Gastrocnemius medialis (tissue), 4 donors: ENCODE measurements at regions not wholly inside any gene's neighbourhood (a gene's known extent, or its start where the extent isn't known, plus 50 kb on each side); places are given as distances from the start of the nearest gene placed in this dataset.

Source experiments
- ATAC-seq, 2 donors: fragments of 150-250 bp; one replicate each; pipeline ENCODE4 v1.9.1; 2016
- DNase-seq, 2 donors: peaks; one replicate each; pipeline ENCODE4 v3.0.0-alpha.2; 2019
- H3K27ac ChIP-seq, 4 donors: fragments of 200-600 bp; sonication (generic); 1 replicate in 1 of 4; 2 replicates in 3 of 4; pipeline ENCODE4 v1.5.1; 2016 to 2018; ENCODE audit warnings: mild to moderate bottlenecking in 2 of 4, moderate library complexity in 1 of 4
- H3K27me3 ChIP-seq, 3 donors: fragments of 200-600 bp; sonication (generic) in 2 of 3; 1 replicate in 1 of 3; 2 replicates in 2 of 3; pipeline versions ENCODE4 v1.5.1 to v1.6.0; 2016 to 2019; ENCODE audit warnings: mild to moderate bottlenecking in 1 of 3, moderate library complexity in 1 of 3
- H3K36me3 ChIP-seq, 2 donors: fragments of 200-600 bp; sonication (generic) in 1 of 2; one replicate each; pipeline ENCODE4 v1.5.1; 2017 to 2018
- H3K4me1 ChIP-seq, 2 donors: fragments of 200-600 bp; sonication (generic) in 1 of 2; one replicate each; pipeline ENCODE4 v1.5.1; 2016 to 2017; ENCODE audit warnings: mild to moderate bottlenecking in 2 of 2
- H3K4me3 ChIP-seq, 4 donors: fragments of 200-600 bp; sonication (generic) in 3 of 4; 1 replicate in 1 of 4; 2 replicates in 3 of 4; pipeline ENCODE4 v1.5.1; 2016 to 2019; ENCODE audit warnings: mild to moderate bottlenecking in 2 of 4
- H3K9me3 ChIP-seq, 3 donors: fragments of 200-600 bp; sonication (generic) in 2 of 3; 1 replicate in 1 of 3; 2 replicates in 2 of 3; pipeline ENCODE4 v1.5.1; 2016 to 2019
- POLR2A ChIP-seq, 2 donors: fragments of 450-650 bp; IDR thresholded peaks; one replicate each; pipeline ENCODE4 v1.6.1; 2017; ENCODE audit warnings: antibody characterized with exemption in 2 of 2, mild to moderate bottlenecking in 2 of 2, moderate library complexity in 2 of 2
- in situ Hi-C, 4 donors: fragments of 200-750 bp; cut with MboI; loops; one replicate each; pipeline versions ENCODE4 v1.15.0 to v1.8.0; 2017; ENCODE audit warnings: low sequenced_read_pairs in 4 of 4
- intact Hi-C: fragments of 100-400 bp; cut with DNase I; formaldehyde crosslinking; loops from one replicate; pipeline ENCODE4 v1.15.1; 2023; ENCODE audit warnings: low total_unique reads
- TF ChIP-seq, protein P1 (sequence below), 5 experiments: fragments of 450-650 bp in 3 of 5; fragments of 200-600 bp in 2 of 5; sonication (generic) in 2 of 5; IDR thresholded peaks in 4 of 5; conservative IDR thresholded peaks in 1 of 5; 1 replicate in 4 of 5; 2 replicates in 1 of 5; pipeline ENCODE4 v1.5.1; 2016 to 2019; ENCODE audit warnings: antibody characterized with exemption in 5 of 5, mild to moderate bottlenecking in 3 of 5, moderate library complexity in 3 of 5

DNA sequence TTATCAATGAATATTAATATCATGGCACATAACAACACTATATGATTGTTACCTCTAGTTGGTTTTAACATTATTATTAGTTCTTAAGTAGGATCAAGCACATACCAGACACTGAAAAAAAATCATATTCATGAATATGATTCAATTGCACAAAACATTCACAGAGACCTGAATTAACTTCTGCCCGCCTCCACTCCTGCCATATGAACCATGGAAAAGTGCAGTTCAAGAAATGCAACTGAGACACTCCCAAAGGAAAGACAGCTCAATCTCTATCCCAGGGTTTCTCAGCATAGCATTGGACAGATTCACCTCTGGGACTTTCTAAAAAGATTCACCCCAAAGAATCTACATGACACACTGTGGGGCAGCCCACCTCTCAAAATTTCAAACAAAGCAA, 103.5 kb upstream of the KCNIP4 start:
- TF ChIP-seq, protein P1, sequence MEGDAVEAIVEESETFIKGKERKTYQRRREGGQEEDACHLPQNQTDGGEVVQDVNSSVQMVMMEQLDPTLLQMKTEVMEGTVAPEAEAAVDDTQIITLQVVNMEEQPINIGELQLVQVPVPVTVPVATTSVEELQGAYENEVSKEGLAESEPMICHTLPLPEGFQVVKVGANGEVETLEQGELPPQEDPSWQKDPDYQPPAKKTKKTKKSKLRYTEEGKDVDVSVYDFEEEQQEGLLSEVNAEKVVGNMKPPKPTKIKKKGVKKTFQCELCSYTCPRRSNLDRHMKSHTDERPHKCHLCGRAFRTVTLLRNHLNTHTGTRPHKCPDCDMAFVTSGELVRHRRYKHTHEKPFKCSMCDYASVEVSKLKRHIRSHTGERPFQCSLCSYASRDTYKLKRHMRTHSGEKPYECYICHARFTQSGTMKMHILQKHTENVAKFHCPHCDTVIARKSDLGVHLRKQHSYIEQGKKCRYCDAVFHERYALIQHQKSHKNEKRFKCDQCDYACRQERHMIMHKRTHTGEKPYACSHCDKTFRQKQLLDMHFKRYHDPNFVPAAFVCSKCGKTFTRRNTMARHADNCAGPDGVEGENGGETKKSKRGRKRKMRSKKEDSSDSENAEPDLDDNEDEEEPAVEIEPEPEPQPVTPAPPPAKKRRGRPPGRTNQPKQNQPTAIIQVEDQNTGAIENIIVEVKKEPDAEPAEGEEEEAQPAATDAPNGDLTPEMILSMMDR (IDR thresholded peaks at IDR 0.05 in 4 of 5, conservative IDR thresholded peaks at IDR 0.05 in 1 of 5) = no peak
- TF ChIP-seq POLR2A (IDR thresholded peaks at IDR 0.05) = no peak
- no peak for DNase-seq
- Histone ChIP-seq H3K4me1 (no peaks in the 10 kb centered on the region), H3K27ac (no peak overlapping the region), H3K27me3 (no peaks in the 10 kb centered on the region), H3K4me3 (no peak overlapping the region), H3K36me3 (no peaks in the 10 kb centered on the region), H3K9me3 (no peaks in the 10 kb centered on the region)
- intact Hi-C loops = no loop called here
- no peak for ATAC-seq
- in situ Hi-C loops = no loop called here

DNA sequence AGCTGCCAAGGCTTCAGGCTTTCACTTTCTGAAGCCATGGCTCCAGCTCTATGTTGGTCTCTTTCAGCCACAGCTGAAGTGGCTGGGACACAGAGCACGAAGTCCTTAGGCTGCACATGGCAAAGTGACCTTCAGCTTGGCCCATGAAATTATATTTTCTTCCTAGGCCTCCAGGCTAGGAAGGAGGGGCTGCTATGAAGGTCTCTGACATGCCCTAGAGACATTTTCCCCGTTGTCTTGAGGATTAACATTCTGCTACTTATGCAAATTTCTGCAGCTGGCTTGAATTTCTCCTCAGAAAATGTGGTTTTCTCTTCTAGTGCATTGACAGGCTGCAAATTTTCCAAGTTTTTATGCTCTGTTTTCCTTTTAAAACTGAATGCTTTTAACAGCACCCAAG, 99.8 kb upstream of the KCNIP4 start:
- no peaks in the 10 kb centered on the region for H3K27me3 ChIP-seq
- intact Hi-C loops (no loop called here), in situ Hi-C loops (no loop called here)
- ATAC-seq (no peak), DNase-seq (no peak)
- H3K4me3 ChIP-seq = no peak overlapping the region
- no peak overlapping the region for H3K27ac ChIP-seq
- H3K9me3 ChIP-seq = no peaks in the 10 kb centered on the region
- H3K4me1 ChIP-seq = no peaks in the 10 kb centered on the region
- TF ChIP-seq, protein P1 (IDR thresholded peaks at IDR 0.05 in 4 of 5, conservative IDR thresholded peaks at IDR 0.05 in 1 of 5) = no peak
- no peak for TF ChIP-seq POLR2A (IDR thresholded peaks at IDR 0.05)
- H3K36me3 ChIP-seq = no peaks in the 10 kb centered on the region

DNA sequence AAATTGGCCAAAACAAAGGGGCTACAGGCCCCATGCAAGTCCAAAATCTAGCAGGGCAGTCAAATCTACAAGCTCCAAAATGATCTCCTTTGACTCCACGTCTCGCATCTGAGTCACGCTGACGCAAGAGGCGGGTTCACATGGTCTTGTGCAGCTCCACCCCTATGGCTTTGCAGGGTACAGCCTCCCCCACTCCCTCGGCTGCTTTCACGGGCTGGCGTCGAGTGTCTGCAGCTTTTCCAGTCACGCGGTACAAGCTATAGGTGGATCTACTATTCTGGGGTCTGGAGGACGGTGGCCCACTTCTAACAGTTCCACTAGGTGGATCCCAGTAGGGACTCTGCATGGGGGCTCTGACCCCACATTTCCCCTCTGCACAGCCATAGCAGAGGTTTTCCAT, 99.2 kb upstream of the KCNIP4 start:
- H3K27me3 ChIP-seq = no peaks in the 10 kb centered on the region
- intact Hi-C loops = no loop called here
- no peaks in the 10 kb centered on the region for H3K9me3 ChIP-seq
- no peak overlapping the region for H3K4me3 ChIP-seq
- no peak for DNase-seq
- no peak for ATAC-seq
- in situ Hi-C loops = no loop called here
- H3K4me1 ChIP-seq = no peaks in the 10 kb centered on the region
- H3K36me3 ChIP-seq = no peaks in the 10 kb centered on the region
- TF ChIP-seq POLR2A (IDR thresholded peaks at IDR 0.05) = no peak
- TF ChIP-seq, protein P1 (IDR thresholded peaks at IDR 0.05 in 4 of 5, conservative IDR thresholded peaks at IDR 0.05 in 1 of 5) = no peak
- H3K27ac ChIP-seq = no peak overlapping the region

DNA sequence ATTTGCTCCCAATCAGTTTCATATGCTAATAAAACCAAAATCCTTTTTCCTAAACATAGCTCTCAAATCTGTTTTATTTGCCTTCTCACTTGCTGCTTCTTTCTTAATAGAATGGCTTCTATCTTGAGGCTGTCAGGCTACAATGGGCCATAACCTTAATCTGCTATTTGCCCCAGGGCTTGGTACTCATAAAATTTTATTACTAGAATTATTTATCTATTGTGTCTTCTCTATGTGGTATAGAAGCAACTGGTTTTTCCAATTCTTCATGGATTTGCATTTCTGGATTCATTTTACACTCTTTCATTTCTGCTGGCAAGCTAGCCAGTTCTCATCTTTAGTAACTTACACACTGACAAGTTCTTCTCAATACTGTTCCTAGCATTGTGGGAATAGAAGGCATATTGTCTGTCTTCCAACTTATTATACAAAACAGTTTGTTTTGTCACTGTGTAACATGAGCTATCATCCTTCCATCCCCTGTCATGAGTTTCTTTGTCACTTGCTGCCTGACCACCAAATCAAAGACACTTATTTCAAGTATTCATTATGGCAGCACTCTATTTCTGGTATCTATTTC, 96.6 kb upstream of the KCNIP4 start:
- Histone ChIP-seq H3K9me3 (no peaks in the 10 kb centered on the region), H3K27ac (no peak overlapping the region), H3K4me1 (no peaks in the 10 kb centered on the region), H3K27me3 (no peaks in the 10 kb centered on the region), H3K4me3 (no peak overlapping the region), H3K36me3 (no peaks in the 10 kb centered on the region)
- in situ Hi-C loops (no loop called here), intact Hi-C loops (no loop called here)
- TF ChIP-seq POLR2A (IDR thresholded peaks at IDR 0.05) = no peak
- TF ChIP-seq, protein P1 (IDR thresholded peaks at IDR 0.05 in 4 of 5, conservative IDR thresholded peaks at IDR 0.05 in 1 of 5) = no peak
- DNase-seq = no peak
- ATAC-seq = no peak

- Histone ChIP-seq H3K4me1 (no peaks in the 10 kb centered on the region), H3K27me3 (no peaks in the 10 kb centered on the region), H3K4me3 (no peak overlapping the region), H3K9me3 (no peaks in the 10 kb centered on the region), H3K36me3 (no peaks in the 10 kb centered on the region), H3K27ac (no peak overlapping the region)
- DNase-seq (no peak), ATAC-seq (no peak)
- TF ChIP-seq POLR2A (IDR thresholded peaks at IDR 0.05) = no peak
- TF ChIP-seq, protein P1 (IDR thresholded peaks at IDR 0.05 in 4 of 5, conservative IDR thresholded peaks at IDR 0.05 in 1 of 5) = no peak
- intact Hi-C loops = no loop called here
- in situ Hi-C loops = no loop called here
Observed at GRCh38 chr4:22031423-22031822, 82.9 kb upstream of the KCNIP4 start.
